T47D (cell line): ENCODE measurements at regions not wholly inside any gene's neighbourhood (a gene's known extent, or its start where the extent isn't known, plus 50 kb on each side); places are given as distances from the start of the nearest gene placed in this dataset.

Source experiments
- DNase-seq, 2 experiments: peaks; one replicate each; pipeline versions ENCODE4 v3.0.0 to v3.0.0-alpha.2; 2011 to 2012; ENCODE audit warnings: low read depth in 1 of 2, low spot score in 1 of 2
- JUND ChIP-seq: IDR thresholded peaks from 2 replicates; pipeline ENCODE4 v1.6.1; 2012; ENCODE audit warnings: low read depth
- in situ Hi-C: cut with HindIII; loops from 2 replicates; pipeline ENCODE4 v1.10.0; 2016; ENCODE audit warnings: low sequenced_read_pairs, low pct_unique_long_range_greater_than_20kb

DNA sequence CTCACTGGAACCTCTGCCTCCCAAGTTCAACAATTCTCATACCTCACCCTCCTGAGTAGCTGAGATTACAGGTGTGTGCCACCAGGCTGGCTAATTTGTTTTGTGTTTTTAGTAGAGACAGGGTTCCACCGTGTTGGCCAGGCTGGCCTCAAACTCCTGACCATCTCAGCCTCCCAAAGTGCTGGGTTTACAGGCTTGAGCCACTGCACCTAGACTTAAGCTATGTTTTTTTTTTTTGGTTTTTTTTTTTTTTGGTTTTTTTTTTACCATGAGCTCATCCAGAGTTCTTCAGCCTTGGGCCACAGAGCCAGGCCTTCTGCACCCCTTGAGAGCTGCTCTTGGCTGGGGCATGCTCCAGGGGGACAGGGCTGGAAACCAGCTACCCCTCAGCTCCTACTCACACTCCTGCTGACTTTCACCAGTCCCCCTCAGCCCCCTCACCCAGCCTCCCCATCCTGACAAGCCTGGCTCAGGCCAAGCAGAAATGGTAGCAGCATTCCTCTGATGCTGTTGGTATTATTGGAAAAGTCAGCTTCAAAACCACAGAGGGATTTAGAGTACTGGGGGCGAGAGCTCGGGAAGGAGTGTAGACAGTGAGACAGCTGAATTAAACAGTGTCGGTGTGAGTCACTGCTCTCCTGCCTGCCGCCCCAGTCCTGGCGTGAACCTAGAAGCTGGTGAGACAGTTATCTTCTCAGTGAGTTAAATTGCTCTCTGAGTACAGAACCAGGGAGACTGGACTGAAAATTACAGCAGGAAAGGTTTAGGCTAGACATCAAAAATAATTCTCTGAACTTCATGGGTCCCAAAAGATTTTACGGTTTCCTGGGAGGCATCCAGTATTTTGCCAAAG lies 63.7 kb downstream of the NAV1 start:
- no peak for DNase-seq
- no peak for TF ChIP-seq JUND
- in situ Hi-C loops, result no loop called here

DNA sequence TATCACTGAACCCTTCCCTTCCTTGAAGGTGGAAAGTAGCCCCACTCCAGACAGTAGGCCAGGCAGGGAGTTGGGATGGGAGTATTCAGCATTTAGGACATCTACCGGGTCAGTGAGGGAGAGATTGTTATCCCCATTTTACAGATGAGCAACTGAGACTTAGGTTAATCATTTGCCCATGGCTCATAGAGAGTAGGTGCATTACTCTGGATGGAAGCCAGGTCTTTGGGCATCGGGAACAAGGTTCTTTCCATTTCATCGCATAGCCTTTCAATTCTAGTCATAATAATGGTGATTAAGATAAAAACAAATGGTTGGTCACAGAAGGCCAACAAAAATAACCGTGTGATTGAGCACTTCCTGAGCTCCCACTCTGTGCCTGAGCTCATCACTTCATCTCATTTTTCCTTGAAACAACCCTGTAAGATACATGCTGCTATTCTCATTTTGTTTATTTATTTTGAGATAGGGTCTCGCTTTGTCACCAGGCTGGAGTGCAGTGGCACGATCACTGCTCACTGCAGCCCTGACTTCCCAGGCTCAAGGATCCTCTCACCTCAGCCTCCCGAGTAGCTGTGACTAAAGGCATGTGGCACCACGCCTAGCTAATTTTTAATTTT lies 64.8 kb downstream of the NAV1 start:
- no peak for DNase-seq
- in situ Hi-C loops, result no loop called here

DNA sequence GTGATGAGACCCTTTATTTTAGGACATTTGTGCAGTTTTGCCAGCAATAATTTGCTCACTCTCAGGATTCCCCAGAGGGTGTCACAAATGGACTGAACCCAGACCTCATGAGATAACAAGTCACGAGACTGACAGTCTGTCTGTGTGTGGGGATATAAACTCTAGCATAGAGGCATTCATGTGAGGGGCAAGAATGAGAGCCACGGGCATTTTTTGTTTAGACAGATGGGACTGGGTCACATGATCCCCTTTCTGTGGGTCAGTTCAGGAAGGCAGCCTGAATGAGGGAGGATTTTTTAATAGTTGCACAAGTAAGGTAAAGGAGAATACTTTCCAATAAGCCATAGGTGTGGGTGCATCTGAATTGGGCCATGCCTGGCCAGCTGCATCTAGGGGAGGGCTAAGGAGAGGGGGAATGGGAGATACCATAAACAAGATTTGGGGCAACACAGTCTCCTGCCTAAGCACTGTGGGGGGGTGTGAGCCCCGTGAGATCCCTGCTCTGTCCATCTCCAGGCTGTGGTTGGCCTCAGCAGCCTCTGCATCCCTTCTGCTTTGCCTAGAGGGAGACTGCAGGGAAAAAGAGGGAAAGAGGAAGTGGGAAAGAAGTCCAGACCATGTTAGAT lies 66.6 kb downstream of the NAV1 start:
- DNase-seq, result no peak
- in situ Hi-C loops, result no loop called here
- TF ChIP-seq JUND, result no peak

More for the DNA sequence above, 64.8 kb downstream of the NAV1 start:
- TF ChIP-seq JUND, result no peak

DNA sequence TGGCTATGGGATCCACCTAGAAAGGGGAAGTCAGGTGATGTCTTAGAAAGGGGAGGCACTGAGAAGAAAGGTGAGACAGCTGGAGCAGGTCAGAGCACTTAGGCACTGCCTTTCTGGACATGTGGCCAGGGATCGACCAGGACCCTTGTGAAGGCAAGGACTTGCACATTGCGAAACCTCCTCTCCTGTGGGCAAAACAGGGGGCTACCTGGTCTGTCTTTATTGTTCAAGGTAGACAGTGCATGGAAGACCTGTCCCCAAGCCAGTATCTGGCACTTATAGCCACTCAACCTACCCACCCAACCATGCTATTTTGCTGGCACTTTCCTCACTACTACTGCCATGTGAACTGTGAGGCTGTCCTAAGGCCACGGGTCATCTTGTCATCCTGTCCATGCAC lies 67.2 kb downstream of the NAV1 start:
- no peak for DNase-seq
- in situ Hi-C loops, result no loop called here
- no peak for TF ChIP-seq JUND

DNA sequence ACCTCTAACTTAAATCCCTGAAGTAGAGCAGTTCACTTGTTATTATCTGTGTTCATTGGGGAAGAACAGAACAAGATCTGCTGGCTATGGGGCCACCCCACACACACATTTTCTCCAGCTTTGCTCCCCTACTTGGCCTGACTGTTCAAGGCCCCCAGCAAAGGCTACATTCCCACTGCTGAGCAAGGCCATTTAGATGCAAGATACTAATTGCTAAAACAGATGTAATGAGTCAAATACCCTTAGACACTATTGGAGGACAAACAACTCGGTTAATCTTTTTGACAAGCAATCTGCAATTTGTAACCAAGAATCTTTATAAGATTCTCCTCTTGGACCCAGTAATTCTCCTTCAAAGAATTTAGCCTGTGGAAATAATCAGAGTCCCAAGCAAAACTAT lies 67.7 kb downstream of the NAV1 start:
- no peak for TF ChIP-seq JUND
- in situ Hi-C loops, result no loop called here
- DNase-seq, result no peak

DNA sequence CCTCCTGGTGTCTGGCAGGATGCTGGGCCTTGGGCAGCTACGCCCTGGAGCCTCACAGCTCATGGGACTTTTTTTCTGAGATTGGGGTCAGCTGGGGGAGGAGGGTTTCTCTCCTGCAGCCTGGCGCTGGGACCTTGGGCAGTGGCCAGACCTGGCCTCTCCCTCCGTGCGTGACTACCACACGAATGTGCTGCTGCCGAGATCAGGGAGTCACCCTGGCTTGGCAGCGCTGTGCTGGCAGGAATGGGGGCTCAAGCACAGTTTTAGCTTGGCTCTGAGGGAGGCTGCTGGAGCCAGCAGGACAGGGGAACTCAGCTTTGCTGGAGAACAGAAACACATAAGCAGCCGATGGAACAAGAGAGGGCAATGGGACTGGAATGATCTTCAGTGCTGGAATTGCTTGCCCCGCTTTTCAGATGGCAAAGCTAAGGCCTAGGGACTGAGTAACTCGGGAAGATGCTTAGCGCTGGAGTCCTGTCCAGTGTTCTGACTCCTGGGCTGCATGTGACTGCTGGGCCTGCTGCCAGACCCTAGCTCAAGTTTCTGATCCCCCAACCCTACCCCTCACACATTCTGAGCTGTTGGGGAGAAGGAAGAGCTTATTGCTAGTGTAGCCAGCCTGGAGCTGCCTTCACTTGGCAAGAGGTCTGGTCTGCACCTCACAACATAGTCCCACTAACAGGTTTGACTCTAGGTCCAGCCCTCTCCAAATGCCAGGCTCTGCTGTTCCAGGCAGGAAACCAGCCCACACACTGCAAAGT lies 69.9 kb downstream of the NAV1 start:
- no peak for TF ChIP-seq JUND
- DNase-seq, result no peak

DNA sequence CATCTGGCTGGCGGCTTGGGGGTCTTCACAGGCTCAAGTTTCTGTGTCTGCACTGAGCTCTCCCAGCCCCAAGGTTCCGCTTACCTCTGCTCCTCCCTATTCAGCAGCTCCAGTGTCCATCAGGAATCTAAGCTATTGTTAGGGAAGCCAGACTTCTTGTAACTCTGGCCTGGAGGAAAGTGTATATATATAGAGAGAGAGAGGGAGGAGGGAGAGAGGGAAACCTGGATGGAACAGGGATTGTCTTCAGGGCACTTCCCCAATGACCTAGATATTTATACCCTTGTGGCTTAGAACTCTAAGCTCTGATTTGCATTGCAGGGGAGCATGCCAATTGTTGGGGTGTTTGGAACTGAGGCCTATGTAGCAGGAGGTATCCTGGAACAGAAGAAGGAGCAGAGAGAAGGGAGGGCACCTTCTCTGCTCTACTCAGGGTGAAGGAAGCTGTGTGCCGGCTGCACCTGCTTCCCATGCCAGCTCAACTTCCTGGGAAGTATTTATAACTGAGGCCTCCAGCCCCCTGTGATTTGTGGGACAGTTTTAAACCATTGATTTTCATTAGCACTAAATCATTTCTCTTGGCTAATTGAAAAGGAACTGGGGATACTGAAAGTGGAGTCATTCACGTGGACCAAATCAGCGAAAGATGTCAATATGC lies 70.9 kb downstream of the NAV1 start:
- in situ Hi-C loops, result no loop called here
- no peak for TF ChIP-seq JUND
- DNase-seq, result no peak

More for the DNA sequence above, 69.9 kb downstream of the NAV1 start:
- in situ Hi-C loops, result no loop called here

DNA sequence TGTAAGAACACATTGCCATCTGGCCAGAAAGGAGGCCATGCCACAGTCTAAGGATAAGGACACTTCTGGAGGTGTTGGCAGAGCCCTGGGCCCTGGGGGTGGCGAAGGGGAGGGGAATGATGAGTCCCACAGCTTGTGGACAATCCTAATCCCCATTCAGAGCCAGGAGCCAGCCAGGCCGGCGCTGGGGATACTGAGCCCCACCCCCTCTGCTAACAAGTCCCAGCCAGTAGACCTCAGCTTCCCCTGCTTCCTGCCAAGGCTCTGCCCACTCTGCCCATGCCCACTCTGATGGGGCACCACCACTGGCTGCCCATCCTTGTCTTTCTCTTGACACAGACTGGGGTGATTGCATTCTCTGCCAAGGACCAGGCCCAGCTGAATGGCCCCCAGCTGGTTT lies 71.9 kb downstream of the NAV1 start:
- in situ Hi-C loops, result no loop called here
- DNase-seq, result no peak
- no peak for TF ChIP-seq JUND

DNA sequence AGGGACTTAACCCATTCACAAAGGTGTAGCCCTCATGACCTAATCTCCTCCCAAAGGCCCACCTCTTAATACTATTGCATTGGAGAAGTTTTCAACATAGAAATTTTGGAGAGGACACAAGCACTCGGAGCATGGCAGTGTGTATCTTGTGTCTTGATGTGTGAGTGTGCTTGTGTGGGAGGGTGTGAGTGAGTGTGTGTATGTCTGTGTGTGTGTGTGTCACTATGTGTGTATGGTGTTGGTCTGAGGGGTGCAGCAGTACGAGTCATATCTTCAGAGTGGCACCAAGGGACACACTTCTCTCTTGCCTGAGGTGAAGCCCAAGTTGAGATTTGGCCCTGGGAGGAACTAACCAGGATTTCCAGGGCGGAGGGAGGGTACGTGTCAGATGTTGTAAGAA lies 73.7 kb downstream of the NAV1 start:
- no peak for TF ChIP-seq JUND
- no peak for DNase-seq
- in situ Hi-C loops, result no loop called here

DNA sequence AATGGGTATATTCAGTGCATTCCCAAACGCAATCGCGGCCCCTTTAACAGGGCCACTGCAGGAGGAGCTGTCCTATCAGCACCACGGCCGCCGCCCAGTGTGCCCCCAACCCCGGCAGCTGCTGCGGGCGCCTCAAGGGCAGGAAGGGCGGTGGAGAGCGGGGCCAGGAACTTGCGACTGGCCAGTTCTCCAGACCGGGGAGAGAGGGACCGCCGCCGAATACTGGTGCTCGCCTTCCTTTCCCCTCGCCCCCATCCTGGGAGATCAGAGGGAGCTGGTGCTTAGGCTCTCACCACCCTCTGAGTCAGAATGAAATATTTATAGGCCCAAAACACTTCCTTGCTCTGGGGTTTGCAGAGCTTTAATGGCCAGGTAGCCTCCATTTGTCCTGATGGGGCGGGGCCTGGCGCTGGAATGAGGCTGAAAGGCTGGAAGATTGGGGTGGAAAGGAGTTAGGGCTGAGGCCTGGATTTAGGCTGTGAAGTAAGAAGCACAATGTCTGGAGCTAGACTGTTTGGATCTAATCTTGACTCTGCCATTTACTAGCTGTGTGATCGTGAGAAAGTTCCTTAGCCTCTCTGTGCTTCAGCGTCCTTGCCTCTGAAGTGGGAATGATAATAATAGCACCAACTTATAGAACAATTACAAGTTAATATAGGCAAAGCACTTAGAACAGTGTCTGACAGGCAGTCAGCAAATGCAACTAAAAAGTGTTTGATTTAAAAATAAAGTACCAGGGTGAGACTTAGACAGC lies 75.5 kb downstream of the NAV1 start:
- TF ChIP-seq JUND, result no peak
- in situ Hi-C loops, result no loop called here
- DNase-seq, result peak; percentile 40 to 42

DNA sequence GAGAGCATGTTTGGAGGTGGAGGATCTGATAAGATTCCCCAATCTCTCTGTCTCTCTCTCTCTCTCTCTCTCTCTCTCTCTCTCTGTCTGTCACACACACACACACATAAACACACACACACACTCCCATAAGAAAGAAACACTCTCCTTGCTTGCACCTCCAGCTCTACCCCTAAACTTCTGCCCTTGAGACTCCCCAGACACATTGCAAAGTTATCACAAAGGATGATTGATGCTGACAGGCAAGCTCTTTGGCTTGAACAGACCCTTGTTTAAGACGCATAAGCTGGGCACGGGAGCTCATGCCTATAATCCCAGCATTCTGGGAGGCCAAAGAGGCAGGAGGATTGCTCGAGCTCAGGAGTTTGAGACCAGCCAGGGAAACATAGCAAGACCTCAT lies 78.2 kb downstream of the NAV1 start:
- in situ Hi-C loops, result no loop called here
- TF ChIP-seq JUND, result no peak
- DNase-seq, result no peak
